ENCODE measurements at regions not wholly inside any gene's neighbourhood (a gene's known extent, or its start where the extent isn't known, plus 50 kb on each side); places are given as distances from the start of the nearest gene placed in this dataset.

GRCh38 chr18:35862119-35862640 is 110.3 kb upstream of the RMP24 start:
- Histone ChIP-seq H3K14ac (ENCODE audit: insufficient read length) (no peak overlapping the region), H3K18ac (ENCODE audit: extremely low read depth, low read length) (peak overlapping the region; percentile 96; the same call in 1 of the 2 replicates), H4K5ac (ENCODE audit: insufficient read length, low read depth, low read length) (no peak overlapping the region), H4K91ac (replicated peaks; ENCODE audit: insufficient read length, low read length) (no peak overlapping the region), H2BK15ac (ENCODE audit: low read length) (no peak overlapping the region), H3K9ac (replicated peaks in 1 of 4; ENCODE audit: extremely low read depth in 1 of 4, low read depth in 3 of 4, low read length in 3 of 4) (no peak overlapping the region), H3K4ac (replicated peaks; ENCODE audit: insufficient read length, low read depth, low read length) (peak overlapping the region; percentile 30), H3K9me3 (ENCODE audit: insufficient read depth in 2 of 2, low read depth in 1 of 2, low read length in 1 of 2) (peaks cover under 1 to 3% of the 10 kb centered on the region in 2 experiments; a peak in 1 of 4 replicates), H3K79me2 (ENCODE audit: control insufficient read depth in 1 of 2, insufficient read depth in 2 of 2, low read length in 2 of 2) (no peaks in the 10 kb centered on the region), H3K27ac (ENCODE audit: low read depth, low read length) (no peak overlapping the region), H2BK20ac (ENCODE audit: low read length) (peak overlapping the region; percentile 95; the same call in 1 of the 2 replicates), H3K79me1 (ENCODE audit: low read depth, low read length) (no peaks in the 10 kb centered on the region), H4K8ac (ENCODE audit: extremely low read depth, insufficient read depth, low read length) (no peak overlapping the region), H2AFZ (ENCODE audit: low read length) (no peak overlapping the region), H2BK5ac (ENCODE audit: low read depth, low read length) (peak overlapping the region; percentile 93; the same call in 1 of the 2 replicates), H3K23ac (ENCODE audit: insufficient read length) (no peak overlapping the region), H3K27me3 (replicated peaks in 1 of 4; ENCODE audit: control insufficient read depth in 3 of 4, extremely low read depth in 1 of 4, insufficient read depth in 3 of 4, low read length in 3 of 4) (no peaks in the 10 kb centered on the region), H2AK5ac (ENCODE audit: low read depth, low read length) (no peak overlapping the region), H4K20me1 (replicated peaks in 1 of 2; ENCODE audit: control insufficient read depth in 1 of 2, insufficient read depth in 2 of 2, low read length in 2 of 2) (no peaks in the 10 kb centered on the region), H2BK120ac (replicated peaks; ENCODE audit: low read depth, low read length) (peak overlapping the region; percentile 83), H3K4me3 (ENCODE audit: extremely low read depth in 1 of 4, insufficient read depth in 2 of 4, low read depth in 3 of 4, low read length in 4 of 4) (no peak overlapping the region), H3K23me2 (ENCODE audit: low read depth, low read length) (no peaks in the 10 kb centered on the region), H3K4me2 (ENCODE audit: insufficient read depth in 1 of 2, low read depth in 2 of 2, low read length in 2 of 2) (no peak overlapping the region; a peak in 1 of 4 replicates), H3K56ac (replicated peaks; ENCODE audit: insufficient read length, low read depth, low read length) (no peak overlapping the region), H3K4me1 (replicated peaks in 1 of 4; ENCODE audit: control insufficient read depth in 3 of 4, insufficient read depth in 4 of 4, low read length in 3 of 4) (peaks cover 0 to 14% (median 5%) of the 10 kb centered on the region in 4 experiments; a peak in 5 of 7 replicates), H2BK12ac (ENCODE audit: low read depth, low read length) (peak overlapping the region; percentile 30; the same call in 1 of the 2 replicates), H3K36me3 (ENCODE audit: control insufficient read depth in 2 of 4, insufficient read depth in 4 of 4, low read length in 3 of 4) (no peaks in the 10 kb centered on the region)
- DNase-seq (ENCODE audit: low read depth in 1 of 2, low spot score in 2 of 2) (peak in 1 of 2 experiments; percentile 37), FAIRE-seq (no peak)
- no peak for TF ChIP-seq SAP30 (IDR thresholded peaks at IDR 0.05; ENCODE audit: insufficient read depth, insufficient replicate concordance, low read length)
- no peak for TF ChIP-seq CREB1 (IDR thresholded peaks at IDR 0.05)
- no peak for TF ChIP-seq MAFK (IDR thresholded peaks at IDR 0.05; ENCODE audit: low read depth, low read length)
- no peak for TF ChIP-seq EP300 (IDR thresholded peaks at IDR 0.05; ENCODE audit: borderline replicate concordance in 1 of 2, low read depth in 2 of 2, low read length in 2 of 2)
- no peak for TF ChIP-seq TAF7 (optimal IDR thresholded peaks at IDR 0.05; ENCODE audit: borderline replicate concordance, low read depth, low read length)
- no peak for TF ChIP-seq BRCA1 (IDR thresholded peaks at IDR 0.05; ENCODE audit: low read depth, low read length)
- TF ChIP-seq CTBP2 (IDR thresholded peaks at IDR 0.05; ENCODE audit: borderline replicate concordance, insufficient read depth, insufficient read length, low read length), result no peak
- no peak for TF ChIP-seq KDM1A (IDR thresholded peaks at IDR 0.05; ENCODE audit: borderline replicate concordance, low read length)
- TF ChIP-seq SRF (IDR thresholded peaks at IDR 0.05; ENCODE audit: low read depth, low read length), result no peak
- TF ChIP-seq RXRA (IDR thresholded peaks at IDR 0.05; ENCODE audit: insufficient read depth, low read depth, low read length), result no peak
- no peak for TF ChIP-seq CHD1 (IDR thresholded peaks at IDR 0.05; ENCODE audit: low read depth, low read length)
- TF ChIP-seq POLR2A (IDR thresholded peaks at IDR 0.05; ENCODE audit: control extremely low read depth in 1 of 2, low read depth in 2 of 2, low read length in 2 of 2), result no peak
- no peak for TF ChIP-seq YY1 (IDR thresholded peaks at IDR 0.05; ENCODE audit: low read depth, low read length)
- TF ChIP-seq CBX5 (IDR thresholded peaks at IDR 0.05; ENCODE audit: low read depth, low read length), result no peak
- WGBS, 2 experiments (ENCODE audit: extremely low coverage in 1 of 2, insufficient coverage in 1 of 2, insufficient read length in 1 of 2, insufficient replicate concordance in 2 of 2, low coverage in 1 of 2, low lambda C conversion rate in 2 of 2, missing lambda C conversion rate in 1 of 2), result 95% methylated on average over 4 of the region's 4 CpGs; no CpG with 5 or more reads in 1 of the 2 experiments
- POLR2A ChIA-PET (ENCODE audit: partially characterized antibody), result interaction anchor here (1.0 to 2.1 kb wide), 4 partner anchors 11 to 35 kb away, joined by 3 to 9 read pairs (median 4); no protein-coding TSS in a partner anchor
- CTCF ChIA-PET (ENCODE audit: partially characterized antibody), result interaction anchor here (1.2 to 2.4 kb wide), 4 partner anchors 9 to 85 kb away, joined by 3 to 11 read pairs (median 4); no protein-coding TSS in a partner anchor
